NCI-H146 treated with DMSO at 0.1 percent for 48 hours (cell line): ENCODE measurements at regions not wholly inside any gene's neighbourhood (a gene's known extent, or its start where the extent isn't known, plus 50 kb on each side); places are given as distances from the start of the nearest gene placed in this dataset.
A peak's percentile ranks its signal among the peaks of the same experiment; 100 is the strongest.

Experiments
- DNase-seq: peaks from one replicate; lab custom pipeline; 2025; ENCODE audit not compliant: unreplicated experiment; lab: John Stamatoyannopoulos, UW

DNA sequence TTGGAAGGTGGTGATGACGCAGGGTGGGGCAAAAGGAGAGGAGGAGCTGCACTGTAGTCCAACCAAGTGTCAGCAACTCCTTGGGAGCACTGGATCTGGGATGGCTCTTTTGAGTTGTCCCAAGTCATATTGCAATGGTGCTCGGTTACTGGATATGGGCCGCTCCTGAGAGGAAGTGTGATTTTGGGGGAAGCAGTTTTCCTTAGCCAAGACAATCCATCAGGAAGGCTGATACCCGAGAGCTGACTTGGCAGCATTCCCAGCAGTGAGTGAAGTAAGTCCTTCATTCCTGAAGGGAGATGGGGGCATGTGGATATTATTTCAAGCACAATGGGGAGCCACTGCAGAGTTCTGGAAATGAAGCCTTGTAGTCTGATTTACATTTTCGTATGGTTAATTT lies 354.1 kb downstream of the RFPL4B start:
- no peak for DNase-seq

DNA sequence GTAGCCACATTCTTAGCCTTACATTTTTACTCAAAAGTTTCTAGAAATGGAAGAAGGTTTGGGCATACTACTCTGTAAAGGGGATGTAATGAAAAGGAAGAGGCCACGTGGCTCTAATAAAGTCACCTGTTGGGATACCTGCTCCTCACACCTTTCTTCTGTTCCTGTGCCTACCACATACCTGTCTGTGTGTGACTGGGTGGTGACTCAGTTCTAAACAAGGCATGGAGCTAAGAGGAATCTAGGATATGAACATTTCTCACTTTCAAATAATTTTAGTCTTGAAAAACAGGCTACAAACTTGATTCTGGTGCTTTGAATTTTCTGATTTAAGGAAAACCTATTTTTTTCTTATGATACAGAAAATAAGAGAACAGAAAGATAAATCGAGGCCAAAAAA lies 363.6 kb downstream of the RFPL4B start:
- DNase-seq: no peak

DNA sequence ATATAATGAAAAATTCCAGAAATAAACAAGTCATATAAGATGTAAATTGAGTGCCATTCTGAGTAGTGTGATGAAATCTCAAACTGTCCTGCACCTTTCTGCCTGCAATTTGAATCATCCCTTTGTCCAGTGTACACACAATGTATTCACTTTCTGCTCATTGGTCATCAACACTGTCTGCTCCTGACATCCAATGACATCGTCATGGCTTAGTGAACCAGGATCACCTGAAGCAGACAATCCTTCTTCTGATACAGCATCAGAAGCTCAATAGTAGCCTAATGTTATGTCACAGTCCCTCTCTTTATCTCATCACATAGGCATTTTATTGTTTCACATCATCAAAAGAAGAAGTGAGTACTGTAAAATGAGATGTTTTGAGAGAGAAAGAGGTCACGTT lies 366.3 kb downstream of the RFPL4B start:
- DNase-seq: no peak

DNA sequence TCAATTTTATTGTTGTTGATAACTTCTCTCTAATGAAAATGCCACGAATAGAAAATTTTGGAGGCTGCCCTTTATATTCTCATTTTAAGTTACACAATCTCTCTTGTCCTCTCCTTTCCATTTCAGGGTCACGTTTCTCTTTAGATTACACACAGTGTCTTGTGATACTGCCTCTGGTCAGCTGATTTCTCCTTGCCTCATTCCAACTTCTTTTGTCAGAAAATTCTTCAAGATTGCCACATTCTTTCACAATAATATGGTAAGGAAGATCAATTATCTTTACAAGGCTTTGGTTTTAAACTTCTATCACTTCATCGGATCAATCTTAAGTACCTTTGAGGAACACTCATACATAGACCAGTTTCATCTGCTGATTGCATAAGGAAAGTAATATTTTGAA lies 370.3 kb downstream of the RFPL4B start:
- no peak for DNase-seq

- DNase-seq: no peak
Measured at GRCh38 chr6:112717856-112718255, 370.7 kb downstream of the RFPL4B start.

- DNase-seq: no peak
Measured at GRCh38 chr6:112725541-112726085, 378.5 kb downstream of the RFPL4B start.

GRCh38 chr6:112735129-112735528 lies 388.0 kb downstream of the RFPL4B start:
- DNase-seq: no peak

- DNase-seq: no peak
Measured at GRCh38 chr6:112739766-112740165, 392.6 kb downstream of the RFPL4B start.

- DNase-seq: no peak
Measured at GRCh38 chr6:112743323-112743722, 396.2 kb downstream of the RFPL4B start.

GRCh38 chr6:112744827-112745226 lies 397.7 kb downstream of the RFPL4B start:
- no peak for DNase-seq

GRCh38 chr6:112745765-112746164 lies 398.6 kb downstream of the RFPL4B start:
- DNase-seq: no peak

DNA sequence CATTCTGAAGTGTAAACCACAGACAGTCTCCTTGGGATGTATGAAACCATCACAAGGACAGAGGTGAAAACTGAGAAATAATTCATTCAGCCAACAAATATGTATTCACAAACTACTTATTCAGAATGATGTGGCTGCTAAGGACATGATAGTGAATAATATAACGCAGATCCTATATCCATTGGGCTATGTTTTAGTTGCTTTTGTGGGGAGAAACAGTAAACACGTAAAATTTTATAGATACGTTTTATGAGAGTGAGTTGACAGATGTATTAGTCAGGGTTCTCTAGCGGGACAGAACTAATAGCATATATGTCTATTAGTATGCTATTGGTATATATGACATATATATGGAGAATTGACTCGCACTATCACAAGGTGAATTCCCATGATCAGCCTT lies 402.5 kb downstream of the RFPL4B start:
- no peak for DNase-seq

DNA sequence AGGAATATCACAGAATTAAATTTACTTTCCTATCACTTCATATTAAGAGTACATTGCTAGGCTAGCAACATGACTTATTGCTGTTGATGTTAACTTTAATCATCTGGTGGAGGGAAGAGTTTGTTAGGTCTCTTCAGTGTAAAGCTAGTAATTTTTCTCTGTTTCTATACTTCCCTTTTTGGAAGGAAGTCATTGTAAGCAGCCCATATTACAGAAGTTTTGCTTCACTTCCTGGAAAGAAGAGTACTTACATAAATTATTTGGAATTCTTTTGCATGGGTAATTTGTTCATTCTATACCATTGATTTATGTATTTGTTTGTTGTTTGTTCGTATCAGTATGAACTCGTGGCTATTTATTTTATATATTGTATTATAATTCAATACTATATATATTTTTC lies 405.2 kb downstream of the RFPL4B start:
- DNase-seq: no peak

- DNase-seq: no peak
Measured at GRCh38 chr6:112752791-112753190, 405.7 kb downstream of the RFPL4B start.

DNA sequence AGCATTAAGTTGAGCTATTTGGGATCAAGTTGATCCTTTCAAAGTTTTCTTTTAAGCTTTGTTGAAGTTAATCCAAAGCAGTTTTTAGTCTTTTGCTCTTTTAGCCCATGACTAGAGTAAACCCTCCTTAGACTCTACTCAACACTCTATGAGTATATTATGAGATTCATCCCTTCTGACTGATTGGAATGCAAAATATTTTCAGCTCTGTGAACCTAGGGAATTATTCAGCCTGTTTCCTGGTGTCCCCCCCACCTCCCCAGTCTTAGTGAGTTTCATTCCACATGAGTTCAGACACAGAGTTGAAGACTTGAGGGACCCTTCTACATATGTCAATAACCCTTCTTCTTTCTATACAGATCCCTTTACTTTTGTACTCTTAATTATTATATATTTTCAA lies 413.7 kb downstream of the RFPL4B start:
- DNase-seq: no peak

DNA sequence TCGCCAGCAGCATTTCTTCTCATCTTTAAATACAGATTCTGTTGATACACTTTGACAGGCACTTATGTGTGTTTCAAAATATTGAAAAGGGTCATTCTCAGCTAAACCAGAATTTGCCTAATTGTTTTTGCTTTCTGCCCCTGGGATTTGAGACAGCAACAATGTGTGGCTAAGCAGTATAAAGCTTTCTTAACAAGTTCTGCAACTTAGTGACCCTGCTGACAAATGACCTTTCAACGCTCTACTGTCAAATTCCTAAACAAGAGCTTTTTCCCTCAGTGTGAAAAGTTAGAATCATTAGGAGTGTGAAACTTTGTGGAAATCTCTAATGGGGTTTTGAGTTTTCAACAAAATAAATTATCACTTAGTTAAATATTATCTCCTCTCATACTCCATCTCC lies 414.6 kb downstream of the RFPL4B start:
- no peak for DNase-seq

GRCh38 chr6:112764377-112764776 lies 417.2 kb downstream of the RFPL4B start:
- DNase-seq: peak; percentile 6

- no peak for DNase-seq
Measured at GRCh38 chr6:112770308-112770707, 423.2 kb downstream of the RFPL4B start.

DNA sequence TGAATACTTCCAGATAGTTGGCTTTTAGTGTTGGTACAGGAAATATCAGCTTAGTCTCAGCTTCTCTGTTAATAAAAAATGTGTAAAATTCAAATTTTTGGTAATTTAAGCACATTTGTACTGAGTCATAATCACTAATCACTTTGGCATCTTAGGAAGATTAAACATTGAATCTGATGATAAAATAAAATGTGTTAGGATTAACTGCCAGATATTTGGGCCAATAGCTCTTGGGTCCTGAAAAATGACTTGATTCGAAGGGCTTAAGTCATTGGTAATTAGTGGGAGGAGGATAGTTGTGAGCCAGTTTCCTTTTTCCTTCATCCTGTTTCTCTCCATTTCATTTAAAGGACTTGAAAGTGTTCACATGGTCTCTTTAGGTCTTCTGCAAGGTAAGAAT lies 426.1 kb downstream of the RFPL4B start:
- no peak for DNase-seq

DNA sequence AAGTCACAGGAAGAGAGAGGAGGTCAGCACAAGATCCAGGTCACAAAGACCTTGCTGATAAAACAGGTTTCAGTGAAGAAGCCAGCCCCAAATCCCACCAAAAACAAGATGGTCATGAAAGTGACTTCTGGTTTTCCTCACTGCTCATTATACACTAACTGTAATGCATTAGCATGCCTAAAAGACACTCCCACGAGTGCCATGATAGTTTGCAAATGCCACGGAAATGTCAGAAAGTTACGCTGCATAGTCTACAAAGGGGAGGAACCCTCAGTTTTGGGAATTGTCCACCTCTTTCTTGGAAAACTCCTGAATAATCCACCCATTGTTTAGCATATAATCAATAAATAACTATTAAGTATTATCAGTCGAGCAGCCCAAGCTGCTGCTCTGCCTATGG lies 427.2 kb downstream of the RFPL4B start:
- DNase-seq: no peak

GRCh38 chr6:112780498-112781096 lies 433.5 kb downstream of the RFPL4B start:
- peak; percentile 50 for DNase-seq

GRCh38 chr6:112781241-112781640 lies 434.1 kb downstream of the RFPL4B start:
- DNase-seq: no peak

DNA sequence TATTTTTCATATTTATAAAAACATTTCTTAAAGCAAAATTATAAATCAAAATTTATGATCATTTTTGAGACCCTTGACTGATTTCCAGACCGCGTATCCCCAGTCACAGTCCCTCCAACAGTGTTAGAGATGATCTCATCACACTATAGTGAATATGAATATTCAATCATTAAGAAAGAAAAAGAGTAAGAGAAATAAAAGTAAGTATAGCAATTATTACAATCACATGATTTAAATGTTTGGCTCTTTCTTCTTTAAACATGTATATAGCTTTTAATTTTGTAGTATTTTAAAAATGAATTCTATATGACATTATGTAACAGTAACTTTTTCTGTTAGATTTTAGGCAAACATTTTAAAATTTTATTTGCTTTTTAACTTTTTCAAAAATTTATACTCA lies 438.3 kb downstream of the RFPL4B start:
- DNase-seq: no peak
